ENCODE measurements at regions not wholly inside any gene's neighbourhood (a gene's known extent, or its start where the extent isn't known, plus 50 kb on each side); places are given as distances from the start of the nearest gene placed in this dataset.

- H3K4me1 Mint-ChIP-seq: peaks cover 18 to 29% (median 19%) of the 10 kb centered on the region in 3 donors
- peak overlapping the region in 7 of 8 donors; percentile 78 to 92 (median 85) for H3K4me3 Mint-ChIP-seq
- H3K27ac Mint-ChIP-seq: no peak overlapping the region
- no peaks in the 10 kb centered on the region for H3K36me3 Mint-ChIP-seq
- peaks cover 0 to 42% (median 32%) of the 10 kb centered on the region in 3 donors for H3K27me3 Mint-ChIP-seq
- H3K9me3 Mint-ChIP-seq: no peaks in the 10 kb centered on the region
- DNase-seq: no peak
- ATAC-seq (ENCODE audit: low read depth in 2 of 2): no peak
Observed at GRCh38 chr15:38072007-38072347, 137.5 kb downstream of the TMCO5A start.

DNA sequence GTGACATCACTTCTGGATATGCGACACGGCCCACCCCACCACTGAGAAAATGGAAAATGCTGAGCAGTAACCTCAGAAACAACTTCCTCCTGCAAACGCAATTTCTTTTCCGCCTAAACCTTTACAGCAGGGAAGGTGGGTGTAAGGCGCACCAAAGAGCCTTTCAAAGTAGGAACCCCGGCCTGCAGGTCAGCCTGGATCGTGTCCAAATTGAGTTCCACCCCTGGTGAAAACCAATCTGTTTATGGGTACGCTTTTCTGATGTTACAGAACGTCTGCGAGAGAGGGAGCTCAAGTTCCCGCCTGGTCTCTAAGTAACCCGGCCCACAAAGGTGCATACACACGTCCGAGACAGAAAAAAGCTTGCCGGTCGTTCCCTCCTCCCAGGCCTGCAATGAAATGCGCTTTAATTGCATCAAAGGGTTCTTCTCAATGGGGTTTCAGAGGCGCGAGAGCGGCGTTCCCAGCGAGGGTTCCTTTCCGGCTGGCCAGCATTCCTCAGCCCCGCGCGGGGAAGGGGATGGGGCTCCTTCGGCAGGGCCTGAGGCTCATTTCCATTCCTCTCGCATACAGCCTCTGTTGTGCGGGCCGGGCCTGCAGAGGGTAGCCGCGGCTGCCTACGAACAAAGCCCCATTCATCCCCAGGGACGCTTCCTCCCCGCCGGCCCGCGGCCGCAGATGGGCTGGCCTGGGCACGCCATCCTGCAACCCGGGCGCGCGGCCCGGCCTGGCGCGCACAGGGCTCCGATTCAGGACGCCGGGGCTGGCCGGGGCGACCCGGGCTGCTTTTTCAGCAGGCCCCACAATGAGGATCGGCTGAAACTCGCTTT is 138.1 kb downstream of the TMCO5A start:
- ATAC-seq (ENCODE audit: low read depth in 2 of 2) (peak; percentile 76 to 81), DNase-seq (peak; percentile 28)
- Mint-ChIP-seq H3K4me1 (peaks cover 18 to 35% (median 25%) of the 10 kb centered on the region in 3 donors), H3K9me3 (no peaks in the 10 kb centered on the region), H3K27me3 (peaks cover 0 to 39% (median 32%) of the 10 kb centered on the region in 3 donors), H3K27ac (peak overlapping the region in 1 of 6 donors; percentile 15), H3K4me3 (peak overlapping the region; percentile 78 to 92 (median 86)), H3K36me3 (no peaks in the 10 kb centered on the region)

- DNase-seq (no peak), ATAC-seq (ENCODE audit: low read depth in 2 of 2) (no peak)
- H3K4me3 Mint-ChIP-seq: peak overlapping the region; percentile 72 to 92 (median 84)
- peaks cover 0 to 33% (median 26%) of the 10 kb centered on the region in 3 donors for H3K27me3 Mint-ChIP-seq
- H3K36me3 Mint-ChIP-seq: no peaks in the 10 kb centered on the region
- H3K9me3 Mint-ChIP-seq: no peaks in the 10 kb centered on the region
- H3K4me1 Mint-ChIP-seq: peaks cover 18 to 35% (median 27%) of the 10 kb centered on the region in 3 donors
- no peak overlapping the region for H3K27ac Mint-ChIP-seq
Observed at GRCh38 chr15:38073178-38073946, 138.9 kb downstream of the TMCO5A start.

- DNase-seq: no peak
- peak overlapping the region in 5 of 8 donors; percentile 10 to 67 (median 26) for H3K4me3 Mint-ChIP-seq
- H3K9me3 Mint-ChIP-seq: no peaks in the 10 kb centered on the region
- no peak for ATAC-seq (ENCODE audit: low read depth in 2 of 2)
- H3K27me3 Mint-ChIP-seq: peaks cover 0 to 28% (median 22%) of the 10 kb centered on the region in 3 donors
- no peak overlapping the region for H3K27ac Mint-ChIP-seq
- H3K36me3 Mint-ChIP-seq: no peaks in the 10 kb centered on the region
- peaks cover 17 to 32% (median 27%) of the 10 kb centered on the region in 3 donors for H3K4me1 Mint-ChIP-seq
Observed at GRCh38 chr15:38074029-38074428, 139.6 kb downstream of the TMCO5A start.

DNA sequence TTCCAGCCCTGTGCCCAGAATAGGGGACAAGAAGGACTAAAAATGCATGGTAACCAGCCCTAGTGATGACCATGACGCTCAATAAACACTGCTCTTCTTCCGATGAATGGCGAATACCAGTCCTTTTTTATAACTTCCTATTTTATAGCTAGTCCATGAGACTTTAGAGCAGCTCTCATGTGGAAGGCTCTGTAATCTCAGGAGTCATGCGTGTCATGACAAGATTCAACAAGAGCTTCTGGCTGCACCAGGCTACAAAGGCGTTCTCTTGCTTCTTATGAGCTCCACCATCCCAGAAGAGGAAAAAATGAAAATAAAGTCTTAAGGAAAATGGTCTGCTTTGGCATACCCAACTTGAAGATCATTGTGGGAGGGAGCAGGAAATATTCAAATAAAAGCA is 141.0 kb downstream of the TMCO5A start:
- Mint-ChIP-seq H3K27ac (no peak overlapping the region), H3K4me3 (peak overlapping the region in 1 of 8 donors; percentile 1), H3K9me3 (no peaks in the 10 kb centered on the region), H3K27me3 (peaks cover 0 to 19% (median 13%) of the 10 kb centered on the region in 3 donors), H3K36me3 (no peaks in the 10 kb centered on the region), H3K4me1 (peaks cover 14 to 27% (median 25%) of the 10 kb centered on the region in 3 donors)
- ATAC-seq (ENCODE audit: low read depth in 2 of 2) (no peak), DNase-seq (no peak)

DNA sequence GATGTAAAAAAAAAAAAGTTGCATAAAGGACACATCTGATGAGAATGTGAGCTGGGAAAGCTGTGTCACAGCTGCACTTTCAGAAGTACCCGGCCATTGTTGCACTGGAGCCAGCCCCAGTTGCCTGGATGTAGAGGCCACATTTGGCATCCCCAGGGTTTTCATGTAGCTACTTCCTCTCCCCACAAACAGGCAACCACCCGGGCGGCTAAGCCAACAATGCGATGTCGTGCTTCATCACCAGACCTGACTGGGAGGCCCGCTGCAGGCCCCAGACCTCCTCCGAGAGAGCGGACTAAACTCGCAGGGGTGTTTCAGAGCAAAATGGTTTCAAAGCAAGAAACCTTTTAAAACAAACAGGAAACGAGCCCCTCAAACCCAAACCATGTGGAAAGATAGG is 142.3 kb downstream of the TMCO5A start:
- Mint-ChIP-seq H3K4me1 (peaks cover 13 to 22% (median 22%) of the 10 kb centered on the region in 3 donors), H3K36me3 (no peaks in the 10 kb centered on the region), H3K27ac (peak overlapping the region in 1 of 6 donors; percentile 15), H3K27me3 (peaks cover 0 to 13% (median 7%) of the 10 kb centered on the region in 3 donors), H3K9me3 (no peaks in the 10 kb centered on the region), H3K4me3 (peak overlapping the region in 1 of 8 donors; percentile 39)
- ATAC-seq (ENCODE audit: low read depth in 2 of 2): peak; percentile 41 to 47
- DNase-seq: no peak

DNA sequence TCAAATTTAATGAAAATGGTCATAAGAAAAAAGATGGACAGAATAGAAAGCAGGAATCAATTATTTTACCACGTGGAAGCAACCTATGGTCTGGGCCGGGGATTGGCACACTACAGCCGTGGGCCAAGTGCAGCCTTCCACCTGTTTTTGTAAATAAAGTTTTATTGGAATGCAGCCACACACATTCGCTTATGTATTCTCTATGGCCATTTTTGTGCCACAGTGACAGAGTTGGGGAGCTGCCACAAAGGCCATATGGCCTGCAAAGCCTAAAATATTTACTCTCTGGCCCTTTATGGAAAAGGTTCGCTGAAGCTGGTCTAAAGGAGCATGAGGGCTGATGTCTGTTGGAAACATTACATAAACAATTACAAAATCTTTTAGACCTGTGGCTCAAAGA is 144.8 kb downstream of the TMCO5A start:
- no peak overlapping the region for H3K27ac Mint-ChIP-seq
- peaks cover 8 to 20% (median 15%) of the 10 kb centered on the region in 3 donors for H3K4me1 Mint-ChIP-seq
- no peaks in the 10 kb centered on the region for H3K36me3 Mint-ChIP-seq
- H3K9me3 Mint-ChIP-seq: no peaks in the 10 kb centered on the region
- H3K27me3 Mint-ChIP-seq: peaks cover 0 to 4% (median 0%) of the 10 kb centered on the region in 3 donors
- ATAC-seq (ENCODE audit: low read depth in 2 of 2): no peak
- H3K4me3 Mint-ChIP-seq: no peak overlapping the region
- DNase-seq: no peak

- H3K27me3 Mint-ChIP-seq: peaks cover 0 to 4% (median 0%) of the 10 kb centered on the region in 3 donors
- no peak overlapping the region for H3K4me3 Mint-ChIP-seq
- no peak for ATAC-seq (ENCODE audit: low read depth in 2 of 2)
- peaks cover 16 to 32% (median 30%) of the 10 kb centered on the region in 3 donors for H3K4me1 Mint-ChIP-seq
- H3K27ac Mint-ChIP-seq: no peak overlapping the region
- no peaks in the 10 kb centered on the region for H3K36me3 Mint-ChIP-seq
- no peaks in the 10 kb centered on the region for H3K9me3 Mint-ChIP-seq
- no peak for DNase-seq
Observed at GRCh38 chr15:38080651-38081275, 146.3 kb downstream of the TMCO5A start.

- peak overlapping the region in 1 of 8 donors; percentile 5 for H3K4me3 Mint-ChIP-seq
Observed at GRCh38 chr15:38084289-38084688, 149.8 kb downstream of the TMCO5A start.

GRCh38 chr15:38085114-38085513 is 150.7 kb downstream of the TMCO5A start:
- H3K4me3 Mint-ChIP-seq: peak overlapping the region; percentile 0 to 80 (median 32)
- H3K9me3 Mint-ChIP-seq: no peaks in the 10 kb centered on the region
- H3K36me3 Mint-ChIP-seq: no peaks in the 10 kb centered on the region
- DNase-seq: peak; percentile 58
- peak overlapping the region in 4 of 6 donors; percentile 0 to 31 (median 2) for H3K27ac Mint-ChIP-seq
- peak; percentile 99 for ATAC-seq (ENCODE audit: low read depth in 2 of 2)
- peaks cover 16 to 24% (median 23%) of the 10 kb centered on the region in 3 donors for H3K4me1 Mint-ChIP-seq
- peaks cover 8 to 27% (median 14%) of the 10 kb centered on the region in 3 donors for H3K27me3 Mint-ChIP-seq

More at GRCh38 chr15:38084289-38084688, 149.8 kb downstream of the TMCO5A start:
- DNase-seq (no peak), ATAC-seq (ENCODE audit: low read depth in 2 of 2) (no peak)
- Mint-ChIP-seq H3K36me3 (no peaks in the 10 kb centered on the region), H3K27me3 (peaks cover 8 to 27% (median 12%) of the 10 kb centered on the region in 3 donors), H3K9me3 (no peaks in the 10 kb centered on the region), H3K4me1 (peaks cover 16 to 24% (median 23%) of the 10 kb centered on the region in 3 donors), H3K27ac (no peak overlapping the region)

- no peak overlapping the region for H3K4me3 Mint-ChIP-seq
- DNase-seq (no peak), ATAC-seq (ENCODE audit: low read depth in 2 of 2) (no peak)
- H3K36me3 Mint-ChIP-seq: no peaks in the 10 kb centered on the region
- H3K27ac Mint-ChIP-seq: peak overlapping the region in 1 of 6 donors; percentile 54
- peaks cover 16 to 24% (median 23%) of the 10 kb centered on the region in 3 donors for H3K4me1 Mint-ChIP-seq
- H3K9me3 Mint-ChIP-seq: no peaks in the 10 kb centered on the region
- H3K27me3 Mint-ChIP-seq: peaks cover 9 to 27% (median 14%) of the 10 kb centered on the region in 3 donors
Observed at GRCh38 chr15:38085931-38086568, 151.6 kb downstream of the TMCO5A start.

GRCh38 chr15:38086611-38087010 is 152.2 kb downstream of the TMCO5A start:
- no peak for ATAC-seq (ENCODE audit: low read depth in 2 of 2)
- DNase-seq: no peak
- Mint-ChIP-seq H3K36me3 (no peaks in the 10 kb centered on the region), H3K4me3 (no peak overlapping the region), H3K27me3 (peaks cover 14 to 30% (median 14%) of the 10 kb centered on the region in 3 donors), H3K4me1 (peaks cover 16 to 24% (median 23%) of the 10 kb centered on the region in 3 donors), H3K27ac (peak overlapping the region in 1 of 6 donors; percentile 66), H3K9me3 (no peaks in the 10 kb centered on the region)
